WI38 (cell line): ENCODE measurements at regions not wholly inside any gene's neighbourhood (a gene's known extent, or its start where the extent isn't known, plus 50 kb on each side); places are given as distances from the start of the nearest gene placed in this dataset.
"Not testable (repeated sequence)": the region's sequence is repeated elsewhere in the genome, so short reads cannot be mapped to it uniquely, and the experiment has no call there.

Experiments
- H3K4me3 ChIP-seq: 2 replicates; pipeline ENCODE4 v1.5.1; 2011; ENCODE audit warnings: low read depth, mild to moderate bottlenecking, control low read depth, low read length
- CTCF ChIP-seq: IDR thresholded peaks from 2 replicates; pipeline ENCODE4 v1.5.1; 2012; ENCODE audit warnings: low read depth, mild to moderate bottlenecking, control low read depth, low read length

GRCh38 chr2:31660165-31660564 is 79.4 kb upstream of the SRD5A2 start:
- no peak for TF ChIP-seq CTCF
- no peak overlapping the region for H3K4me3 ChIP-seq

GRCh38 chr2:31654241-31654640 is 73.5 kb upstream of the SRD5A2 start:
- TF ChIP-seq CTCF, result no peak

GRCh38 chr2:31651736-31652135 is 71.0 kb upstream of the SRD5A2 start:
- no peak overlapping the region for H3K4me3 ChIP-seq
- TF ChIP-seq CTCF, result no peak

More at GRCh38 chr2:31654241-31654640, 73.5 kb upstream of the SRD5A2 start:
- no peak overlapping the region for H3K4me3 ChIP-seq

GRCh38 chr2:31651267-31651666 is 70.5 kb upstream of the SRD5A2 start:
- TF ChIP-seq CTCF, result no peak
- no peak overlapping the region for H3K4me3 ChIP-seq

GRCh38 chr2:31644551-31644950 is 63.8 kb upstream of the SRD5A2 start:
- TF ChIP-seq CTCF, result no peak
- no peak overlapping the region for H3K4me3 ChIP-seq

GRCh38 chr2:31642707-31643106 is 62.0 kb upstream of the SRD5A2 start:
- H3K4me3 ChIP-seq, result no peak overlapping the region
- no peak for TF ChIP-seq CTCF

GRCh38 chr2:31632201-31632600 is 51.5 kb upstream of the SRD5A2 start:
- H3K4me3 ChIP-seq, result not testable (repeated sequence)
